ENCODE measurements at regions not wholly inside any gene's neighbourhood (a gene's known extent, or its start where the extent isn't known, plus 50 kb on each side); places are given as distances from the start of the nearest gene placed in this dataset.

DNA sequence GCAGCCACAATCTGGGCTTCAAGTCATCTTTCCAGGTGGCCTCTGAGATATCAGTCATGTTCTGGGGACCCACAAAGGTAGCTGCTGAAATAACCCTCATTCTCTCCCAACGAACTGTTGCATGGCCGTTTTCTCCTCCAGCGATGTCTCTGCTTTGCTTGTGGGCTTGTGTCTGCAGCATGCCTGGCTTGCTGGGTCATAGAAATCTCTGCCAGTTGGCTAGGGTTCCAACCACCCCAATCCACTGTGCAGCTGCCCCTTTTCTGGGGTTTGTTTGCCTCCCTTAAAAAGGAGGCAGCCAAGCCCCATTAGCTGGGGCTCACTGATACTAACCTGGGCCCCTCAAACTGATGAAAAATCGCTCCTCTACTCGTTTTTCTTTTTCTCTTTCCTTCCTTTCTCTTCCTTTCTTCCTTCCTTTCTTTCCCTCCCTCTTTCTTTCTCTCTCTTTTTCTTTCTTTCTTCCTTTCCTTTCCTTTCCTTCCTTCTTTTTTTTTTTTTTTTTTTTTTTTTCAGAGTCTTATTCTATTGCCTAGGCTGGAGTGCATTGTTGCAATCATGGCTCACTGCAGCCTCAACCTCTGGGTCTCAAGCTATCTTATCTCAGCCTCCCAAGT lies 680.0 kb downstream of the EPHA4 start:
- H3K27ac ChIP-seq = no peak overlapping the region

DNA sequence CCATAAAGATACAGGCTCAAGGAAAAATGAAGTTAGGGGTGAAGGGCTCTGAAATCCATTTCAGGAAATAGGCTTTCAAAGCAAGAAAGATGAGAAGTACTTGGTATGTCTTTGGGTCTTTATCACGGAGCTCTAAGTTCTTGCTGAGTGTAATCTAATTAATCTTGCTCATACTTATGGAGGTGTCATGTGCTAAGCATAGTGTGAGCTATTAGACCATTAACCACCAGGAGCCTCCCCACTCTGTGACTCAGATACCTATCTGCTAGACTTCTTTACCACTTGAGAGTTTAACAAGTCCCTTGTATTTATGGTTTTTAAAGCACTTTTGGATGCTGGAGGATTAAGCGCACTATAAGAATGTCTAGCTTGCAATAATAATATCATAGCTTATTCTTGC lies 678.7 kb downstream of the EPHA4 start:
- H3K27ac ChIP-seq = no peak overlapping the region
- TF ChIP-seq, protein P1, sequence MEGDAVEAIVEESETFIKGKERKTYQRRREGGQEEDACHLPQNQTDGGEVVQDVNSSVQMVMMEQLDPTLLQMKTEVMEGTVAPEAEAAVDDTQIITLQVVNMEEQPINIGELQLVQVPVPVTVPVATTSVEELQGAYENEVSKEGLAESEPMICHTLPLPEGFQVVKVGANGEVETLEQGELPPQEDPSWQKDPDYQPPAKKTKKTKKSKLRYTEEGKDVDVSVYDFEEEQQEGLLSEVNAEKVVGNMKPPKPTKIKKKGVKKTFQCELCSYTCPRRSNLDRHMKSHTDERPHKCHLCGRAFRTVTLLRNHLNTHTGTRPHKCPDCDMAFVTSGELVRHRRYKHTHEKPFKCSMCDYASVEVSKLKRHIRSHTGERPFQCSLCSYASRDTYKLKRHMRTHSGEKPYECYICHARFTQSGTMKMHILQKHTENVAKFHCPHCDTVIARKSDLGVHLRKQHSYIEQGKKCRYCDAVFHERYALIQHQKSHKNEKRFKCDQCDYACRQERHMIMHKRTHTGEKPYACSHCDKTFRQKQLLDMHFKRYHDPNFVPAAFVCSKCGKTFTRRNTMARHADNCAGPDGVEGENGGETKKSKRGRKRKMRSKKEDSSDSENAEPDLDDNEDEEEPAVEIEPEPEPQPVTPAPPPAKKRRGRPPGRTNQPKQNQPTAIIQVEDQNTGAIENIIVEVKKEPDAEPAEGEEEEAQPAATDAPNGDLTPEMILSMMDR (IDR thresholded peaks at IDR 0.05) = no peak
- no peak for TF ChIP-seq ZFX (IDR thresholded peaks at IDR 0.05; ENCODE audit: borderline replicate concordance)

More for the DNA sequence above, 680.0 kb downstream of the EPHA4 start:
- TF ChIP-seq, protein P1 (IDR thresholded peaks at IDR 0.05) = no peak
- TF ChIP-seq ZFX (IDR thresholded peaks at IDR 0.05; ENCODE audit: borderline replicate concordance) = no peak

DNA sequence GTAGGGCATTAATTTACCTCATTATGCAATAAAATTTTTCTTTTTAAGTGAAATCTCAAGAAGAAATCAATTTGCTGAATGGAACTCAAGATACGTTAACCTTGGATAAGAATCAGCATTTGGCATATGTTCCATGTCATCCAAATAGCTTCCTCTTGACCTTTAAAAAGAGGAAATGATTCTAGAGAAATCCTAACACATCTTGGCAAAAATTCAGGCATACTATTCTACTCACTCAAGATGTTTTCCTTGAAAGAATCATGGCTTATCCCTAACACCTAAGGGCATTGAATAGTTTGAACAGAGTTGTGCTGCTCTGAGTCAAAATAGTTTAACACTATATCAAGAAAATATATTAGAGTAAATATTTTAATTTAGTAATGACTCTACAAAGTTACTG lies 678.0 kb downstream of the EPHA4 start:
- TF ChIP-seq, protein P1 (IDR thresholded peaks at IDR 0.05) = no peak
- no peak for TF ChIP-seq ZFX (IDR thresholded peaks at IDR 0.05; ENCODE audit: borderline replicate concordance)

DNA sequence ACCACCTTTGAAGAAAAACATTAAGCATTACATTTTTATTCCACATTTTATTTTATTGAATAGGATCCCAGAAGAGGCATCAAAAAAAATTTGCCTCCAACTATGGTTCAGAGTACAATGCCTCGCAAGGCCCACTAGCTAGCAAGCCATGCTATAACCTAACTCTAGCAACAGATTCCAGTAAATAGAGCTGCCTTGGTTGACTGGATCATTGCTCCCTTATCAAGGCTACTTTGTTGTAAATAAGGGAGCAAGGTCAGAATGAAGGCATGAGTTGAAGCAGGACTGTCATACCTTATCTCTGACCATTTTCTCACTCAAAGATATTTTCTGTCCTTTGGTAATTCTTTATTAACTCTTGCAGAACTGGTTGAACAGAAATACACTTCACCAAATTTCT lies 672.6 kb downstream of the EPHA4 start:
- no peak overlapping the region for H3K27ac ChIP-seq
- TF ChIP-seq, protein P1 (IDR thresholded peaks at IDR 0.05) = no peak
- no peak for TF ChIP-seq ZFX (IDR thresholded peaks at IDR 0.05; ENCODE audit: borderline replicate concordance)

More for the DNA sequence above, 678.0 kb downstream of the EPHA4 start:
- no peak overlapping the region for H3K27ac ChIP-seq

DNA sequence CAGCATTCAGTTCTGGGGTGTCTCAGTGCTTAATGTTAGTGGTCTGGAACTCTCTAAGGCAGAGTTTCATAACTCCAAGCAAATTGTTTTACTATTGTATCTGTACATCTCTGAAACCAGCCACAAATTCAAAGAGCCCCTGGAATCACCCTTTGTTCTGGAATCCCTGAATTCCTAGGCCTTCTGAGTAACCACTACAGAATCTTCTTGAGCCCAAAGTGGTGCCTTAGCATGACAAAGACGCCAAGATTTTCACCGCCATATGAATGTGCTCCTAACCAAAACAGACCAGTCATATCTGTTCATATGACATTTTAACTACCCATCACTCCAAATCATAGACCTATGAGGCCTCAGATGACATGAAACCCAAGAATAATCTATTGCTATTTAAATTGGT lies 668.1 kb downstream of the EPHA4 start:
- H3K27ac ChIP-seq = no peak overlapping the region
- TF ChIP-seq, protein P1 (IDR thresholded peaks at IDR 0.05) = no peak
- no peak for TF ChIP-seq ZFX (IDR thresholded peaks at IDR 0.05; ENCODE audit: borderline replicate concordance)

DNA sequence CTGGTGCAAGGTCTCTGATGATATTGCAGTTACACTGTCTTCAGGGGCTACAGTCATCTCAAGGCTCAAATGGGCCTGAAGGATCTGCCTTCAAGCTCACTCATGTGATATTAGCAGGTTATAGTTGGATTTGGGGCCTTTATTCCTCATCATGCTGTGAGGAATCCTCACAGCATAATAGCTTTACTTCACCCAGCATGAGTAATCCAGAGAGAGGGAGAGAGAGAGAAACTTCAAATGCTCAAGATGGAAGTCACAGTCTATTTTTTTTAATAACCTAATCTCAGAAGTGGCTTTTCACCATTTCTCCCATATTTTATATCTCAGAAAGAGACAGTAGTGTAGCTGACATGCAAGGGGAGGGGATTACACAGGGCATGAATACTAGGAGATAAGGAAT lies 658.7 kb downstream of the EPHA4 start:
- no peak overlapping the region for H3K27ac ChIP-seq
- no peak for TF ChIP-seq ZFX (IDR thresholded peaks at IDR 0.05; ENCODE audit: borderline replicate concordance)
- TF ChIP-seq, protein P1 (IDR thresholded peaks at IDR 0.05) = no peak

DNA sequence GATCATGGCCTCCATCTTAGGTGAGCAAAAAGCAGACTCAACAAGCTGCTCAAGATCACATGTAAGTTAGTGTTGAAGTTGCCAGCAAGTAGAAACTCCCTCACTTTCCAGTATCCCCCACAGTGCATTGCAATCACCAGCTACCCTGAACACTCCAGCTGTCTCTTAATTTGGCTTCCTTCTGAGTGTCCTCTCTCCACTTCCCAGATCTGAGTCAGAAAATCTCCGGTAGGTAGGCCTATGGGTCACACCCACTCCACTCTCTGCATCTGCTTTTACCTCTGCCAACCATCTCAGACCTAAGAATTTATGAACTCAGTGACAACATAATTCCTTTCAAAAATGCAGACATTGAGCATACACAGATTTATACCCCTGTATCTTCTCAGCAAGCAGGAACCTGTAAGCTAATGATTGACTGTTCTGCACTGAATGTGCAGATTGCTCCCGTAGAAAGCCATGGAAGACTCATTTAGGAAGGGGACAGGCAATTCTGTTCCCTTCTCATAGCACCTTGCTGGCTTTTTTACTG lies 656.9 kb downstream of the EPHA4 start:
- TF ChIP-seq, protein P1 (IDR thresholded peaks at IDR 0.05) = no peak
- TF ChIP-seq ZFX (IDR thresholded peaks at IDR 0.05; ENCODE audit: borderline replicate concordance) = no peak
- H3K27ac ChIP-seq = no peak overlapping the region

Data from 22Rv1 (cell line).